Endothelial cell of umbilical vein (primary cell): ENCODE measurements at regions not wholly inside any gene's neighbourhood (a gene's known extent, or its start where the extent isn't known, plus 50 kb on each side); places are given as distances from the start of the nearest gene placed in this dataset.

Experiments
- CTCF ChIP-seq, 2 donors: IDR thresholded peaks; 1 replicate in 1 of 2; 2 replicates in 1 of 2; pipeline ENCODE4 v1.5.1; 2011; ENCODE audit warnings: low read length in 2 of 2, mild to moderate bottlenecking in 2 of 2, moderate library complexity in 2 of 2, control low read depth in 1 of 2, inconsistent platforms in 1 of 2, low read depth in 1 of 2; ENCODE audit not compliant: insufficient read depth in 1 of 2; ENCODE audit errors: extremely low read depth in 1 of 2
- EZH2 ChIP-seq: IDR thresholded peaks from 2 replicates; pipeline ENCODE4 v1.6.1; 2012; ENCODE audit warnings: borderline replicate concordance, low read depth, mild to moderate bottlenecking, moderate library complexity, low read length, inconsistent platforms; ENCODE audit not compliant: severe bottlenecking
- GATA2 ChIP-seq: IDR thresholded peaks from 2 replicates; pipeline ENCODE4 v1.7.0; 2011; ENCODE audit warnings: low read depth, mild to moderate bottlenecking, moderate library complexity, mixed read lengths, low read length; ENCODE audit not compliant: insufficient read length, insufficient read depth
- JUN ChIP-seq: IDR thresholded peaks from 2 replicates; pipeline ENCODE4 v1.6.1; 2011; ENCODE audit warnings: borderline replicate concordance, low read depth; ENCODE audit not compliant: insufficient read length, insufficient read depth
- MAX ChIP-seq: IDR thresholded peaks from 2 replicates; pipeline ENCODE4 v1.6.1; 2011; ENCODE audit not compliant: insufficient read depth, insufficient read length
- MYC ChIP-seq: IDR thresholded peaks from one replicate; pipeline ENCODE4 v1.6.1; 2011; ENCODE audit warnings: mild to moderate bottlenecking, low read depth, low read length
- POLR2A ChIP-seq: IDR thresholded peaks from 2 replicates; pipeline ENCODE4 v1.6.1; 2012; ENCODE audit warnings: low read depth, mild to moderate bottlenecking, control low read depth, low read length
- POLR2AphosphoS5 ChIP-seq: IDR thresholded peaks from 2 replicates; pipeline ENCODE4 v1.6.1; 2012; ENCODE audit warnings: low read depth, mild to moderate bottlenecking, control low read depth, low read length, moderate library complexity; ENCODE audit not compliant: insufficient read depth

- TF ChIP-seq CTCF (IDR thresholded peaks at IDR 0.05; ENCODE audit: extremely low read depth in 1 of 2, insufficient read depth in 1 of 2, low read depth in 1 of 2, low read length in 2 of 2) (no peak), MAX (no peak), POLR2A (no peak), EZH2 (no peak), GATA2 (no peak), POLR2AphosphoS5 (no peak), MYC (no peak), JUN (no peak)
Observed at GRCh38 chr4:30957706-30958105, 237.5 kb downstream of the PCDH7 start.
